ENCODE measurements at regions not wholly inside any gene's neighbourhood (a gene's known extent, or its start where the extent isn't known, plus 50 kb on each side); places are given as distances from the start of the nearest gene placed in this dataset.
A peak's percentile ranks its signal among the peaks of the same experiment; 100 is the strongest.

DNA sequence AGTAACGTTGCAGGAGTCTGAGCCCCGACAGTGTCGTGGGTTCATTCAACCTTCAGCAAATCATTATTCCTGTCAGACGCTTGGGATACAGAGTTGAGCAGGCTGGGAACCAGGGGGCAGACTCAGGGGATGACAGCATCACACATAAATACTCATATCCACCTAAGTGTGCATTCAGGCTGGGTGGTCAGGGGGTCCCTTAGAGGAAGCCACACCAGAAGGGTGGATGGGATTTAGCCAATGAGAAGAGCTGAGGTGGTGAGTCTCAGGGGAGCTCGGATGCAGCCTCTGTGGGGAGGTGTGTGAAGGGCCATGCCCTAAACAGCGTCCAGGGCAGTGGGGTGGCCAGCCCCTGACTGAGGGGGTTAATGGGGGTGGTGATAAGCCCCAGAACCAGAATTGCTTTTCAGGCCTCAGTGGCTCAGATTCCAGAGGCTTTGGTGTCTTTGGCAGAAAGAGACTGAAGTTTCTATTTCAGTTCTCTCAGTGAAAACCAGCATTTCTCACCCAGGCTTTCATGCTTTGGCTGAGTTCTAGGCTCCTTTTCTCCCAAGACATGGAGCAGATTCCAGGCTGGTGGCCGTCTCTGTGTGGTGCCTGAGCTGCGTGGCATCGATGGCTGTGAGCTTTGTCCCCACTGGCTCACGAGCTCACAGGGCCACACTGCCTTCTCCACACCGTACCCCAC lies 83.9 kb upstream of the CLDN5 start (continued):
- TF ChIP-seq, protein P1, sequence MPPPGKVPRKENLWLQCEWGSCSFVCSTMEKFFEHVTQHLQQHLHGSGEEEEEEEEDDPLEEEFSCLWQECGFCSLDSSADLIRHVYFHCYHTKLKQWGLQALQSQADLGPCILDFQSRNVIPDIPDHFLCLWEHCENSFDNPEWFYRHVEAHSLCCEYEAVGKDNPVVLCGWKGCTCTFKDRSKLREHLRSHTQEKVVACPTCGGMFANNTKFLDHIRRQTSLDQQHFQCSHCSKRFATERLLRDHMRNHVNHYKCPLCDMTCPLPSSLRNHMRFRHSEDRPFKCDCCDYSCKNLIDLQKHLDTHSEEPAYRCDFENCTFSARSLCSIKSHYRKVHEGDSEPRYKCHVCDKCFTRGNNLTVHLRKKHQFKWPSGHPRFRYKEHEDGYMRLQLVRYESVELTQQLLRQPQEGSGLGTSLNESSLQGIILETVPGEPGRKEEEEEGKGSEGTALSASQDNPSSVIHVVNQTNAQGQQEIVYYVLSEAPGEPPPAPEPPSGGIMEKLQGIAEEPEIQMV (tag; conservative IDR thresholded peaks at IDR 0.05; ENCODE audit: low read depth): no peak
- no peak for TF ChIP-seq SMARCC2 (IDR thresholded peaks at IDR 0.05; ENCODE audit: low read depth)
- no peak for TF ChIP-seq PHB (CRISPR knock-in tag; IDR thresholded peaks at IDR 0.05)
- no peak for TF ChIP-seq RBM34 (IDR thresholded peaks at IDR 0.05; ENCODE audit: borderline replicate concordance, insufficient read depth, low read length)
- peak; percentile 16; the same call in 1 of the 2 replicates for TF ChIP-seq ZNF12 (CRISPR knock-in tag; IDR thresholded peaks at IDR 0.05)
- no peak for TF ChIP-seq ZBTB1 (CRISPR knock-in tag; IDR thresholded peaks at IDR 0.05; ENCODE audit: borderline replicate concordance, low read depth)
- TF ChIP-seq, protein P2, sequence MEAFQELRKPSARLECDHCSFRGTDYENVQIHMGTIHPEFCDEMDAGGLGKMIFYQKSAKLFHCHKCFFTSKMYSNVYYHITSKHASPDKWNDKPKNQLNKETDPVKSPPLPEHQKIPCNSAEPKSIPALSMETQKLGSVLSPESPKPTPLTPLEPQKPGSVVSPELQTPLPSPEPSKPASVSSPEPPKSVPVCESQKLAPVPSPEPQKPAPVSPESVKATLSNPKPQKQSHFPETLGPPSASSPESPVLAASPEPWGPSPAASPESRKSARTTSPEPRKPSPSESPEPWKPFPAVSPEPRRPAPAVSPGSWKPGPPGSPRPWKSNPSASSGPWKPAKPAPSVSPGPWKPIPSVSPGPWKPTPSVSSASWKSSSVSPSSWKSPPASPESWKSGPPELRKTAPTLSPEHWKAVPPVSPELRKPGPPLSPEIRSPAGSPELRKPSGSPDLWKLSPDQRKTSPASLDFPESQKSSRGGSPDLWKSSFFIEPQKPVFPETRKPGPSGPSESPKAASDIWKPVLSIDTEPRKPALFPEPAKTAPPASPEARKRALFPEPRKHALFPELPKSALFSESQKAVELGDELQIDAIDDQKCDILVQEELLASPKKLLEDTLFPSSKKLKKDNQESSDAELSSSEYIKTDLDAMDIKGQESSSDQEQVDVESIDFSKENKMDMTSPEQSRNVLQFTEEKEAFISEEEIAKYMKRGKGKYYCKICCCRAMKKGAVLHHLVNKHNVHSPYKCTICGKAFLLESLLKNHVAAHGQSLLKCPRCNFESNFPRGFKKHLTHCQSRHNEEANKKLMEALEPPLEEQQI (IDR thresholded peaks at IDR 0.05): no peak
- TF ChIP-seq ZNF75A (CRISPR knock-in tag; IDR thresholded peaks at IDR 0.05): no peak
- no peak for TF ChIP-seq TBL1XR1 (IDR thresholded peaks at IDR 0.05; ENCODE audit: low read length in 2 of 2)
- TF ChIP-seq, protein P3, sequence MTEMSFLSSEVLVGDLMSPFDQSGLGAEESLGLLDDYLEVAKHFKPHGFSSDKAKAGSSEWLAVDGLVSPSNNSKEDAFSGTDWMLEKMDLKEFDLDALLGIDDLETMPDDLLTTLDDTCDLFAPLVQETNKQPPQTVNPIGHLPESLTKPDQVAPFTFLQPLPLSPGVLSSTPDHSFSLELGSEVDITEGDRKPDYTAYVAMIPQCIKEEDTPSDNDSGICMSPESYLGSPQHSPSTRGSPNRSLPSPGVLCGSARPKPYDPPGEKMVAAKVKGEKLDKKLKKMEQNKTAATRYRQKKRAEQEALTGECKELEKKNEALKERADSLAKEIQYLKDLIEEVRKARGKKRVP (CRISPR knock-in tag; IDR thresholded peaks at IDR 0.05): no peak
- no peak for TF ChIP-seq TRIM24 (IDR thresholded peaks at IDR 0.05)
